ENCODE measurements at regions not wholly inside any gene's neighbourhood (a gene's known extent, or its start where the extent isn't known, plus 50 kb on each side); places are given as distances from the start of the nearest gene placed in this dataset.

DNA sequence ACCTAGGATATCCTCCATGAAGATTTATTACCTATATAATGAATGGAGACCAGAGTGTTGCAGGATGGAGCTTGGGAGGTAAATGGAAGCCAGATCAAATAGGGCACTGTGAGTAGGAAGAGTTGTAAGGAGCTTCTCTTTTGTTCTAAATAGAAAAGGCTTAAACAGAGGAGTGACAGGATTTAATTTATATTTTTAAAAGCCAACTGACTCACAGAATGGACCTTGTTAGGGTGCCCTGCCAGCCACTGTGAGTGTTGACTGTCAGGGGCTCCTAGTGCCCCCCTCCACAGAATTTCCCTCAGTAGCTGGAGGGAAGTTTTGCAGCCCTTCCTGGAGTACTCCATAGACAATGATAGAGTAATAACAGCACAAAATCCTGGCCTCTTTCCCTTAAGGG is 547.5 kb downstream of the MCTP2 start:
- TF ChIP-seq, protein P1, sequence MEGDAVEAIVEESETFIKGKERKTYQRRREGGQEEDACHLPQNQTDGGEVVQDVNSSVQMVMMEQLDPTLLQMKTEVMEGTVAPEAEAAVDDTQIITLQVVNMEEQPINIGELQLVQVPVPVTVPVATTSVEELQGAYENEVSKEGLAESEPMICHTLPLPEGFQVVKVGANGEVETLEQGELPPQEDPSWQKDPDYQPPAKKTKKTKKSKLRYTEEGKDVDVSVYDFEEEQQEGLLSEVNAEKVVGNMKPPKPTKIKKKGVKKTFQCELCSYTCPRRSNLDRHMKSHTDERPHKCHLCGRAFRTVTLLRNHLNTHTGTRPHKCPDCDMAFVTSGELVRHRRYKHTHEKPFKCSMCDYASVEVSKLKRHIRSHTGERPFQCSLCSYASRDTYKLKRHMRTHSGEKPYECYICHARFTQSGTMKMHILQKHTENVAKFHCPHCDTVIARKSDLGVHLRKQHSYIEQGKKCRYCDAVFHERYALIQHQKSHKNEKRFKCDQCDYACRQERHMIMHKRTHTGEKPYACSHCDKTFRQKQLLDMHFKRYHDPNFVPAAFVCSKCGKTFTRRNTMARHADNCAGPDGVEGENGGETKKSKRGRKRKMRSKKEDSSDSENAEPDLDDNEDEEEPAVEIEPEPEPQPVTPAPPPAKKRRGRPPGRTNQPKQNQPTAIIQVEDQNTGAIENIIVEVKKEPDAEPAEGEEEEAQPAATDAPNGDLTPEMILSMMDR (IDR thresholded peaks at IDR 0.05; ENCODE audit: low read depth, low read length, poor library complexity, severe bottlenecking), result no peak
- no peak for TF ChIP-seq EZH2phosphoT487 (IDR thresholded peaks at IDR 0.05; ENCODE audit: borderline replicate concordance, low read length)

All from DOHH2 (cell line).